ENCODE measurements at regions not wholly inside any gene's neighbourhood (a gene's known extent, or its start where the extent isn't known, plus 50 kb on each side); places are given as distances from the start of the nearest gene placed in this dataset.

- intact Hi-C loops (cut with micrococcal nuclease; ENCODE audit: unreplicated experiment), result no loop called here
- no peak for DNase-seq (ENCODE audit: low spot score)
- H4K20me1 ChIP-seq (ENCODE audit: insufficient read depth, low read length), result no peaks in the 10 kb centered on the region
- H3K27ac ChIP-seq (ENCODE audit: low read depth, low read length, poor library complexity, severe bottlenecking), result no peak overlapping the region
- H3K79me2 ChIP-seq (ENCODE audit: insufficient read depth, low read depth, low read length), result no peaks in the 10 kb centered on the region
- ChIA-PET POLR2A (interaction anchor here (0.6 kb wide), 1 partner anchor 1664 kb away, joined by 3 read pairs; no protein-coding TSS in a partner anchor), CTCF (ENCODE audit: unreplicated experiment) (no interaction called here)
- TF ChIP-seq CTCF (conservative IDR thresholded peaks at IDR 0.05; ENCODE audit: low read length), result peak; percentile 66
- TF ChIP-seq EZH2phosphoT487 (IDR thresholded peaks at IDR 0.05; ENCODE audit: borderline replicate concordance, low read depth, low read length), result no peak
- no peaks in the 10 kb centered on the region for H3K4me1 ChIP-seq (ENCODE audit: insufficient read depth, low read length, poor library complexity, severe bottlenecking)
- H3K9me3 ChIP-seq (ENCODE audit: low read length), result no peaks in the 10 kb centered on the region
- H3K36me3 ChIP-seq (ENCODE audit: insufficient read depth, low read length), result no peaks in the 10 kb centered on the region
- no peak overlapping the region for H2AFZ ChIP-seq (ENCODE audit: low read length)
- H3K4me3 ChIP-seq (ENCODE audit: low read depth, low read length, poor library complexity, severe bottlenecking), result no peak overlapping the region
- no TSS peak for BruUV-seq (replicated peaks)
- H3K4me2 ChIP-seq (ENCODE audit: low read length), result no peak overlapping the region
- H3K9me2 ChIP-seq (ENCODE audit: insufficient read depth, low read length), result no peaks in the 10 kb centered on the region
Observed at GRCh38 chr3:81173514-81173913, 587.9 kb downstream of the GBE1 start.

DNA sequence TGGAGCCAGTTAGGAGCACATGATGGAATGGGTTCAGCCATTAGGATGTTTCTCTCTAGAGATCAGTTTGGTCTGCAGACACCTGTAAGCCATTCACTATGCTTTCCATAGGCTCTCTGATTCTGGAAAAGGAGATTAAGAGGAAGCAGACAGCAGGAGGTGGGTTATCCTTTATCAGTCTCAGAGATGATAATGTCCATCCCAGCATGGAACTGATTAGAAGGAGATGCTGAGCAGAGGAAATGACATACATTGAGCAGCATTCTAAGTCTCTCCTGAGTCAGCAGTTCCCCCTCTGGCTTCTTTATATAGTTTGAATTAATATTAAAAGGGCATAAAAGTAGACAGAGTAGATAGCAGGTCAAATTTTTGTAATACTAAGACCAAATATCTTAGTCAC, 591.1 kb downstream of the GBE1 start:
- H3K4me2 ChIP-seq (ENCODE audit: low read length), result no peak overlapping the region
- H2AFZ ChIP-seq (ENCODE audit: low read length), result no peak overlapping the region
- no peaks in the 10 kb centered on the region for H3K9me2 ChIP-seq (ENCODE audit: insufficient read depth, low read length)
- DNase-seq (ENCODE audit: low spot score), result no peak
- POLR2A ChIA-PET, result no interaction called here
- BruUV-seq (replicated peaks), result no TSS peak
- CTCF ChIA-PET (ENCODE audit: unreplicated experiment), result no interaction called here
- no peak overlapping the region for H3K27ac ChIP-seq (ENCODE audit: low read depth, low read length, poor library complexity, severe bottlenecking)
- no peaks in the 10 kb centered on the region for H3K79me2 ChIP-seq (ENCODE audit: insufficient read depth, low read depth, low read length)
- intact Hi-C loops (cut with micrococcal nuclease; ENCODE audit: unreplicated experiment), result no loop called here
- H3K4me3 ChIP-seq (ENCODE audit: low read depth, low read length, poor library complexity, severe bottlenecking), result no peak overlapping the region
- H4K20me1 ChIP-seq (ENCODE audit: insufficient read depth, low read length), result no peaks in the 10 kb centered on the region
- no peaks in the 10 kb centered on the region for H3K36me3 ChIP-seq (ENCODE audit: insufficient read depth, low read length)
- TF ChIP-seq EZH2phosphoT487 (IDR thresholded peaks at IDR 0.05; ENCODE audit: borderline replicate concordance, low read depth, low read length) (no peak), CTCF (conservative IDR thresholded peaks at IDR 0.05; ENCODE audit: low read length) (no peak)
- no peaks in the 10 kb centered on the region for H3K4me1 ChIP-seq (ENCODE audit: insufficient read depth, low read length, poor library complexity, severe bottlenecking)
- no peaks in the 10 kb centered on the region for H3K9me3 ChIP-seq (ENCODE audit: low read length)

GRCh38 chr3:81164806-81165205, 596.6 kb downstream of the GBE1 start:
- Histone ChIP-seq H3K4me2 (ENCODE audit: low read length) (no peak overlapping the region), H3K79me2 (ENCODE audit: insufficient read depth, low read depth, low read length) (no peaks in the 10 kb centered on the region), H4K20me1 (ENCODE audit: insufficient read depth, low read length) (no peaks in the 10 kb centered on the region), H3K4me1 (ENCODE audit: insufficient read depth, low read length, poor library complexity, severe bottlenecking) (no peaks in the 10 kb centered on the region), H3K27ac (ENCODE audit: low read depth, low read length, poor library complexity, severe bottlenecking) (no peak overlapping the region), H2AFZ (ENCODE audit: low read length) (no peak overlapping the region), H3K9me2 (ENCODE audit: insufficient read depth, low read length) (no peaks in the 10 kb centered on the region), H3K36me3 (ENCODE audit: insufficient read depth, low read length) (no peaks in the 10 kb centered on the region), H3K4me3 (ENCODE audit: low read depth, low read length, poor library complexity, severe bottlenecking) (no peak overlapping the region), H3K9me3 (ENCODE audit: low read length) (no peaks in the 10 kb centered on the region)
- DNase-seq (ENCODE audit: low spot score), result no peak
- intact Hi-C loops (cut with micrococcal nuclease; ENCODE audit: unreplicated experiment), result no loop called here
- BruUV-seq (replicated peaks), result no TSS peak
- CTCF ChIA-PET (ENCODE audit: unreplicated experiment), result no interaction called here
- POLR2A ChIA-PET, result interaction anchor here (1.2 kb wide), 1 partner anchor 12 kb away, joined by 3 read pairs; no protein-coding TSS in a partner anchor
- TF ChIP-seq EZH2phosphoT487 (IDR thresholded peaks at IDR 0.05; ENCODE audit: borderline replicate concordance, low read depth, low read length), result no peak
- TF ChIP-seq CTCF (conservative IDR thresholded peaks at IDR 0.05; ENCODE audit: low read length), result no peak
